Duodenal mucosa (tissue), 2 donors: ENCODE measurements at regions not wholly inside any gene's neighbourhood (a gene's known extent, or its start where the extent isn't known, plus 50 kb on each side); places are given as distances from the start of the nearest gene placed in this dataset.
"Not testable (repeated sequence)": the region's sequence is repeated elsewhere in the genome, so short reads cannot be mapped to it uniquely, and the experiment has no call there.

Experiments
- H3K27ac ChIP-seq: one replicate; pipeline ENCODE4 v1.7.0; 2013; ENCODE audit warnings: low read depth, low read length
- H3K27me3 ChIP-seq, 2 donors: one replicate each; pipeline ENCODE4 v1.7.0; 2013; ENCODE audit warnings: low read length in 2 of 2, control low read depth in 1 of 2; ENCODE audit not compliant: insufficient read depth in 2 of 2, control insufficient read depth in 1 of 2
- H3K36me3 ChIP-seq, 2 donors: one replicate each; pipeline ENCODE4 v1.7.0; 2013; ENCODE audit warnings: low read length in 2 of 2, control low read depth in 1 of 2; ENCODE audit not compliant: insufficient read depth in 2 of 2, control insufficient read depth in 1 of 2
- H3K4me1 ChIP-seq, 2 donors: one replicate each; pipeline ENCODE4 v1.7.0; 2013; ENCODE audit warnings: low read length in 2 of 2, control low read depth in 1 of 2; ENCODE audit not compliant: insufficient read depth in 2 of 2, control insufficient read depth in 1 of 2
- H3K4me3 ChIP-seq, 2 donors: one replicate each; pipeline ENCODE4 v1.7.0; 2013; ENCODE audit warnings: low read length in 2 of 2, low read depth in 1 of 2
- H3K9ac ChIP-seq, 2 donors: one replicate each; pipeline ENCODE4 v1.7.0; 2013; ENCODE audit warnings: low read length in 2 of 2, low read depth in 1 of 2
- H3K9me3 ChIP-seq, 2 donors: one replicate each; pipeline ENCODE4 v1.7.0; 2013; ENCODE audit warnings: low read length in 2 of 2, control low read depth in 1 of 2; ENCODE audit not compliant: control insufficient read depth in 1 of 2

DNA sequence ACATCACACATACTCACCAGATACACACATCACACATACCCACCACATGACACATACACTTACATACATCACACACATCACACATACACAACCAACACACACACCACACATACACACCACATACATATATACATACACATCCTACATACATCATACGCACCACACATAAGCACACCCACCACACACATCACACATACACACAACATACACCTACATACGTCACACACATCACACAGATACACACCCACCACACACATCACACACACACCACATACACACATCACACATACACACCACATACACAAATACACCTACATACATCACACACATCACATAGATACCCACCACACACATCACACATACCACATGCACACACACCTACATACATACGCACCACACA is 158.4 kb downstream of the NDUFA10 start:
- no peaks in the 10 kb centered on the region for H3K4me1 ChIP-seq
- peaks cover 13 to 23% of the 10 kb centered on the region in 2 donors for H3K9me3 ChIP-seq
- no peaks in the 10 kb centered on the region for H3K36me3 ChIP-seq
- no peak overlapping the region for H3K9ac ChIP-seq
- H3K4me3 ChIP-seq, result no peak overlapping the region
- H3K27ac ChIP-seq, result no peak overlapping the region
- H3K27me3 ChIP-seq, result no peaks in the 10 kb centered on the region

DNA sequence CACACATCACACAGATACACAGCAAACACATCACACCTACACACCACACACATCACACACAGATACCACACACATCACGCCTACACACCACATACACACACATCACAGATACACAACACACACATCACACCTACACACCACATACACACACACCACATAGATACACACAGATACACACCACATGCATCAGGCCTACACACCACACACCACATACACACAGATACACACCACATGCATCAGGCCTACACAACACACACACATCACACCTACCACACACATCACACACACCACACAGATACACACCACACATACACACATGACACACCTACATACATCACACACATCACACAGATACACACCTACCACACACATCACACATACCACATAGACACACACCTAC is 158.8 kb downstream of the NDUFA10 start:
- Histone ChIP-seq H3K9me3 (peaks cover 13 to 23% of the 10 kb centered on the region in 2 donors), H3K4me3 (no peak overlapping the region), H3K9ac (no peak overlapping the region), H3K27me3 (no peaks in the 10 kb centered on the region), H3K4me1 (no peaks in the 10 kb centered on the region), H3K27ac (no peak overlapping the region), H3K36me3 (no peaks in the 10 kb centered on the region)

DNA sequence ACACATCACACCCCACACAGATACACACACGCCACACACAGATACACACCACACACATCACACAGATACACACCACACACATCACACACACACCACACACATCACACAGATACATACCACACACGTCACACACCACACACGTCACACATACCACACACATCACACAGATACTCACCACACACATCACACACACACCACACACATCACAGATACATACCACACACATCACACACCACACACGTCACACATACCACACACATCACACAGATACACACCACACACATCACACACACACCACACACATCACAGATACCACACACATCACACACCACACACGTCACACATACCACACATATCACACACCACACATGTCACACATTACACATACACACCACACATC is 159.3 kb downstream of the NDUFA10 start:
- not testable (repeated sequence) for H3K27ac ChIP-seq, H3K36me3 ChIP-seq, H3K4me1 ChIP-seq, H3K9ac ChIP-seq, H3K27me3 ChIP-seq, H3K4me3 ChIP-seq
- H3K9me3 ChIP-seq, result peaks cover 13 to 23% of the 10 kb centered on the region in 2 donors

DNA sequence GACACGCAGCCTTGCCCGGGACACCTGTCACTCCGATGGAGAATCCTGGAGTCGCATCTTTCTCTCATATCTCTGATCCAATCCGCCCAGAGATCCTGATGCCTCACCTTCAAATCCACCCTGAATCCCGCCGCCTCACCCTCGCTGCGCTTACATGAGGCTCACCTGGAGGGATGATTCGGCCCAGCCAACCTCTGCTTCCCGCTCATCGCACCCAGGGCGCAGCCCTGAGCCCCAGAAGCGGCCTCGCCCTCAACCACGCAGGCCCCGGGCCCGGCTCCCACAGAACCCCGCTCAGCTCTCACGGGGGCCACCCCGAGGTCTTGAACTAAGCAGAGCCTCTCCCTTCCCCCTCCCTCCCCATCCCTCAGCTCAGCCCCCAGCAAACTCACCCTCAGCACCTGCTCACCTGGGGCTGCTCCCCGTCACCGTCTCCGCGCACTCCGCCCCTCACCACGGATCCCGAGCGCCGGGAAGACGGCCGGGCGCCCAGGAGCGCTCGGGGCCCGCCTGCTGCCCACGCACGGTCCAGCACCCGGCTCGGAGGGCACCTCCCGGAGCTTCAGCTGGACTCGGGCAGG is 160.0 kb downstream of the NDUFA10 start:
- Histone ChIP-seq H3K36me3 (no peaks in the 10 kb centered on the region), H3K27me3 (no peaks in the 10 kb centered on the region), H3K4me1 (no peaks in the 10 kb centered on the region), H3K4me3 (no peak overlapping the region), H3K9ac (no peak overlapping the region), H3K27ac (no peak overlapping the region), H3K9me3 (peaks cover 13 to 23% of the 10 kb centered on the region in 2 donors)

DNA sequence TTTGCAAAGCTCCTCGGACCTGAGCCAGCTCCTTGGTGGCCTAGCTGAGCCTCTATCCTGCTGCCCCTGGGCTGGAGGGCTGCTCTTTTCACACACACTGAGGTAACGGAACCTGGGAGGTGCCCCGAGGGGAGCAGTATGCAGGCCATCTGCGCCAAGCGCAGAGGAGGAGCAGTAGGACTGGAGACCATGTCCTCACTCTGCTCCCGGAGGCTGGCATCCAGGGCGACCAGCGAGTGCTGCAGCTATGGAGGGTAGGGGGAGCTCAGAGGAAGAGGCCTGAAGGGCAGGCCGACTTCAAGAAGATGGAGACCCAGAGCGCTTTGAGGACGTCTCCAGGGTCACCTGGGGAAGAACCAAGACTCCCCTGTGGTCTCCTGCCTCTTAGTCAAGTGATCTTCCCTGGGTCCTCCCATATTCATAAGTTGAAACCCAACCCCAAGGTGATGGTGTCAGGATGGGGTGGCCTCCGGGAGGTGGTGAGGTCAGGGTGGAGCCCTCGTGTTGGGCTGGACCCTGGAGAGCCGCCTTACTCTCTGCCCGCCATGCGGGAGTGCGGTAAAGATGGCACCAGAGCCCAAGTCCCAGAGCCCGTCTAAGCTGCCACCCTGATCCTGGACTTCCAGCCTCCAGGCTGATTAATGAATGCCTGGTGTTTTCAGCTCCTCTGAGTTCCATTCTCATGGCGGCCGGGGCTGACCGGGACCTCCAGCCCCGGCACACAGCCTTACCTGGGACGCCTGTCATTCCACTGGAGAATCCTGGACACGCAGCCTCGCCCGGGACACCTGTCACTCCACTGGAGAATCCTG is 160.7 kb downstream of the NDUFA10 start:
- Histone ChIP-seq H3K36me3 (no peaks in the 10 kb centered on the region), H3K27ac (no peak overlapping the region), H3K4me3 (no peak overlapping the region), H3K27me3 (no peaks in the 10 kb centered on the region), H3K9me3 (peaks cover 13 to 23% of the 10 kb centered on the region in 2 donors), H3K9ac (no peak overlapping the region), H3K4me1 (no peaks in the 10 kb centered on the region)

DNA sequence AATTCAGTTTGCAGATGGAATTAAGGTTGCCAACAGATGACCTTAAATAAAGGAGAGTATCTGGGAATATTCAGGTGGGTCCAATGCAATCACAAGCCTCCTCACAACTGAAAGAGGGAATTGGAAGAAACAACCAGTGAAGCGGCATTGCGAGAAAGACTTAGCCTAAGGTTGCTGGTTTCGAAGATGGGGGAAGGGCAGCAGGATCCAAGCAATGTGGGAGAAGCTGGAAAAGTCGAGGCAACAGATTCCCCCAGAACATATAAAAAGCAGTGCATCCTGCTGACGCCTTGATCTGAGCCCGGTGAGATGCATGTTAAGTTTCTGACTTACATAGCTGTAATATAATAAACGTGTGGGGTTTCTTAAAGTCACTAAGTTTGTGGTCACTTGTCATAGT is 162.5 kb downstream of the NDUFA10 start:
- Histone ChIP-seq H3K9ac (no peak overlapping the region), H3K27me3 (peaks cover 0 to 4% of the 10 kb centered on the region in 2 donors), H3K4me1 (no peaks in the 10 kb centered on the region), H3K9me3 (peaks cover 13% of the 10 kb centered on the region in 2 donors), H3K4me3 (no peak overlapping the region), H3K27ac (no peak overlapping the region), H3K36me3 (no peaks in the 10 kb centered on the region)

DNA sequence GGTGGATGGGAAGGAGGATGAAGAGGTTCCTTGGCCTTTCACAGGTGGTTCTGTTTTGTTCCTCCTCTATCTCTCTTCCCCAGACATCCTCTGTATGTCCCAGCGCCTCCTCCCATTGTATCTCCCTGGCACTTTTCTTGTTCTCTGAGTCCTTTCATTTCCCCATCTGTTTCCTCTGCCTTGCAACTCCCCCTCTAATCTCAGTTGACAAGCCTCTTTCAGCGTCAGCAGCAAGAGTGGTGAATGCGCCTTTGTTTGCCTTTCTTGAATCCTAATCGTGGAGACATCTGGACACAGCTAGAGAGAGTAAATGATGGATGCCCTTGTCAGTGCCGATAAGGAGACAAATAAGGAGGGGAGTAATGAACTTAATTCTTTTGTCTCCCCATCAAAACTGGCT is 167.0 kb downstream of the NDUFA10 start:
- Histone ChIP-seq H3K27me3 (peaks cover 4% of the 10 kb centered on the region in 2 donors), H3K27ac (no peak overlapping the region), H3K9ac (no peak overlapping the region), H3K4me3 (no peak overlapping the region), H3K4me1 (no peaks in the 10 kb centered on the region), H3K9me3 (no peaks in the 10 kb centered on the region), H3K36me3 (no peaks in the 10 kb centered on the region)

DNA sequence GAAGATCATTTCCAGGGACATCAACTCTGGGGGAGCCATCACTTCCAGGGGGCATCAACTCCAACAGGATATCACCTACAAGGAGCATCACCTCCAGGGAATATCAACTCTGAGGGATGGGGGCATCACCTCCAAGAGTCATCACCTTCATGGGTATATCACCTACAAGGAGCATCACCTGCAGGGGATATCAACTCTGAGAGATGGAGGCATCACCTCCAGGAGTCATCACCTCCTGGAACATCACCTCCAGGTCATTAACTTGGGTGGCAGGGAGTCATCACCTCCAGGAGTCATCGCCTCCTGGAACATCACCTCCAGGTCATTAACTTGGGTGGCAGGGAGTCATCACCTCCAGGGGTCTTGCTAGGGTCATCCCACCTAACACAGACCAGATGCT is 167.6 kb downstream of the NDUFA10 start:
- Histone ChIP-seq H3K4me1 (no peaks in the 10 kb centered on the region), H3K9ac (no peak overlapping the region), H3K27me3 (peaks cover 4% of the 10 kb centered on the region in 2 donors), H3K27ac (no peak overlapping the region), H3K9me3 (no peaks in the 10 kb centered on the region), H3K36me3 (no peaks in the 10 kb centered on the region), H3K4me3 (no peak overlapping the region)

DNA sequence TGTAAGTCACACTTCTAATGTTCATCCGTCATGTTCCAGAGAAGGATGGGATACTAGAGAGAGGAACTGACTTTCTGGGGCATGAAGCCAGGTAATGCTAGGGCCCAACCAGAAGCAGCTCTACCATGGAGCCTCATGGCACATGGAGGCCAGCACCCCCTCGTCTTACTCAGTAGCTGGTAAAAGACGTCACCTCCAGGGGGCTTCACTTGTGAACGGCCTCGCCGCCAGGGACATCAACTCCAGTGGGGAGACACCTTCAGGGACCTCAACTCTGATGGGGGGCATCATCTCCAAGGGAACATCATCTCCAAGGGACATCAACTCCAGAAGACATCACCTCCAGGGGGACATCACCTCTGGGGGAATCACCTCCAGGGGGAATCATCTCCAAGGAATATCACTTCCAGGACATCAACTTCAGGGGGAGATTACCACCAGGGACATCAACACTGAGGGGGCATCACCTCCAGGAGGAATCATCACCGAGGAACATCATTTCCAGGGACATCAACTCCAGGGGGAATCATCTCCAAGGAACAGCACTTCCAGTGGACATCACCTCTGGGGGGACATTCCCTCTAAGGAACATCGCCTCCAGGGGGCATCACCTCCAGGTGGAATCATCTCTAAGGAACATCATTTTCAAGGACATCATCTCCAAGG is 168.4 kb downstream of the NDUFA10 start:
- no peaks in the 10 kb centered on the region for H3K9me3 ChIP-seq
- peaks cover 4% of the 10 kb centered on the region in 2 donors for H3K27me3 ChIP-seq
- H3K36me3 ChIP-seq, result no peaks in the 10 kb centered on the region
- no peak overlapping the region for H3K4me3 ChIP-seq
- H3K9ac ChIP-seq, result no peak overlapping the region
- no peak overlapping the region for H3K27ac ChIP-seq
- H3K4me1 ChIP-seq, result no peaks in the 10 kb centered on the region

DNA sequence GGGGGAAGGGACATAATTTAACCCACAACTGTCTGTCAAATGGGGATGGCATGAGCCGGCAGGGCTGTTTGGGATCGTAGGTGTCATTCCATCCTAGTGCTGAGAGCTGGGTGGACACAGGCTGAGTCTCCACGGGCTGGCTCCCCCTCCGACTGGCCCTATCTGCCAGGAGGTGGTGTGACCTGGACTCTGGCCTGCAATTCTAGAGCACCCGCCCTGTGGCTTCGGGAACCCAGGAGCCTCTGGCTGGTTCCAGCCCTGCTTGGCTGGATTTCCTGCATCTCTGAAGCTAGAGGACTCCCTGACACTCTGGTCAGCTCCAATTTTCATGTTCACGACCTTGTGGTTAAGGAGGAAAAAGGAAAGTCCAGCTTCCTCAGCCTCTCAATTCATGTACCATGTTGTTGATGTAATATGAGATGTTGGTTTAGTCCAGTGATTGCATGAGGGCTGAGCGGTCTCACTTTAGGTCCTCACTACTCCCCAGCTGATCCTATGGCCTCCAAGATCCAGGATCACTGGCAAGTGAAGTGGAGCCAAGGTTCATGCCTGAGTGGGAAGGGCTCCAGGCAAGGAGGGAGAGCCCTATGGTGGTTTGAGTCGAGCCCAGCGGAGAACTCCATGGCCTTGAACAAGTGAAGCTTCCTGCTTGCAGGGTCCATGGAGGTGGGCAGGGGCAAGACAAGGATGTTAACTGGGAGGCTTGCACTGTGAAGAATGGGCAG is 169.1 kb downstream of the NDUFA10 start:
- Histone ChIP-seq H3K27me3 (peaks cover 4% of the 10 kb centered on the region in 2 donors), H3K4me3 (no peak overlapping the region), H3K27ac (no peak overlapping the region), H3K4me1 (no peaks in the 10 kb centered on the region), H3K36me3 (no peaks in the 10 kb centered on the region), H3K9ac (no peak overlapping the region), H3K9me3 (no peaks in the 10 kb centered on the region)
